ENCODE measurements at regions not wholly inside any gene's neighbourhood (a gene's known extent, or its start where the extent isn't known, plus 50 kb on each side); places are given as distances from the start of the nearest gene placed in this dataset.

DNA sequence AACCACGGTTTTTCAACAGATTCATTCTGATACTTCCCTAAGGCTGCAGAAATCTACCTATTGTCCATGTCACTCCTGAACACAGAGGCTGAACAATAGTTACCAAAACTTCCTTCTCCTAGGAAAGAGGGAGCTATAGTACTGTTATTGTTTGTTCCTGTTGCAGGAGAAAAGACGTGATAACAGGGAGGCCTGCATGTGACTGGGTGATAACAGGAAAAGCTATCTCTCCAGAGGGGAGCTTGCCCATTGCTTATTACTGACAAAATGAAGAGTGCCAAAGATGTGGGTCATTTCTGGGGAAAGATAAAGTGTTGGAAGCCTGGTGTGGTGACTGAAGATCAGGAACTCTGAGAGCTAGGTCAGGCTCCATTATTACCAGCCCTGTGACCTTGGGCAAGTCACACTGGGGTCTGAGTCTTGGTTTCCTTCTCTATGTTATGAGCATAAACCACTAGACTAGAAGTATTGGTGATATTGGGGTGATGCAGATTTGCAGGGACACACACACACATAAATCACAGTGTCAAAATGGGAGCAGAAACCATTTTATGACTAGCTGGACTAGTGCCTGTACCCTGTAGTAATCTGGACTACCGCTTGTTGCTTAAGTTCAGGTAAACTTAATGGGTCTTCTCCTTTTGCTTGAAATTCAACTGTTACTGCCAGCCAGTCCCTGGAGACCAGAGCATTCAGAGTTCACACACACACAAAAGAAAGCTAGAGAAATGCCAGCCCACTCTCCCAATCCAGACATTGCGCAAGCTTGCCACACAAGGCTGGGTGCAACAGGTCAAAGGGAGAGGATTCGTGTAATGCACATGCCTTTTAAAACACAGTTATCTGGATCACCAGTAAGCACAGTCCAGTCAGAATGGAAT lies 136.0 kb upstream of the CNR1 start:
- Mint-ChIP-seq H3K4me1 (peaks cover 9% of the 10 kb centered on the region), H3K27ac (no peak overlapping the region)

DNA sequence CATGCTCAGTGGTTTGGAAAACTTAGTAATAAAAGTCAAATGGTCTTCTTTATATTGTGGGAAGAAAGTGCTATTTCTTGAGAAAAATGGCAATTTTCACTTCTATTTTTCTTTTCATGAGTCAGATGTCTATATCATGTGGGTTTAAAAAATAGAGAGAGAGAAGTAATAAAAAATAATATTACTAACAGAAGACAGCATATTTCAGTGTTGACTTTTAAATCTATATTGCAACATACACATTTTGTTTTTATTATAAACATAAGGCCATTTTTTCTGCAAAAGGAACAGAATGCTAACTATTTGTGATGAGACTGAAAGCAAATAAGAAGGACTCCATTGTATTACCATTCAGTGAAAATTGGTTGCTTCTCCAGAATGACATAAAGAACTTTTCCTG lies 135.1 kb upstream of the CNR1 start:
- Histone ChIP-seq H3K4me2 (no peak overlapping the region), H3K27me3 (no peaks in the 10 kb centered on the region), H3K9ac (no peak overlapping the region), H2AFZ (replicated peaks) (no peak overlapping the region), H3K4me3 (no peak overlapping the region), H3K9me3 (ENCODE audit: low read depth) (no peaks in the 10 kb centered on the region), H3K79me2 (ENCODE audit: low read depth) (no peaks in the 10 kb centered on the region), H3F3A (ENCODE audit: low read depth) (no peaks in the 10 kb centered on the region), H3K36me3 (peaks cover 6% of the 10 kb centered on the region), H3K4me1 (peaks cover 15% of the 10 kb centered on the region), H3K27ac (no peak overlapping the region), H4K20me1 (ENCODE audit: low read depth) (no peaks in the 10 kb centered on the region)
- Mint-ChIP-seq H3K9me3 (no peaks in the 10 kb centered on the region), H3K4me3 (no peak overlapping the region), H3K4me1 (peaks cover 14% of the 10 kb centered on the region), H3K27me3 (ENCODE audit: insufficient read depth, low read depth) (no peaks in the 10 kb centered on the region), H3K36me3 (no peaks in the 10 kb centered on the region), H3K27ac (no peak overlapping the region)
- DNase-seq (ENCODE audit: low spot score), result no peak
- TF ChIP-seq EZH2 (IDR thresholded peaks at IDR 0.05) (no peak), EZH2phosphoT487 (IDR thresholded peaks at IDR 0.05) (no peak)
- TF ChIP-seq, protein P1, sequence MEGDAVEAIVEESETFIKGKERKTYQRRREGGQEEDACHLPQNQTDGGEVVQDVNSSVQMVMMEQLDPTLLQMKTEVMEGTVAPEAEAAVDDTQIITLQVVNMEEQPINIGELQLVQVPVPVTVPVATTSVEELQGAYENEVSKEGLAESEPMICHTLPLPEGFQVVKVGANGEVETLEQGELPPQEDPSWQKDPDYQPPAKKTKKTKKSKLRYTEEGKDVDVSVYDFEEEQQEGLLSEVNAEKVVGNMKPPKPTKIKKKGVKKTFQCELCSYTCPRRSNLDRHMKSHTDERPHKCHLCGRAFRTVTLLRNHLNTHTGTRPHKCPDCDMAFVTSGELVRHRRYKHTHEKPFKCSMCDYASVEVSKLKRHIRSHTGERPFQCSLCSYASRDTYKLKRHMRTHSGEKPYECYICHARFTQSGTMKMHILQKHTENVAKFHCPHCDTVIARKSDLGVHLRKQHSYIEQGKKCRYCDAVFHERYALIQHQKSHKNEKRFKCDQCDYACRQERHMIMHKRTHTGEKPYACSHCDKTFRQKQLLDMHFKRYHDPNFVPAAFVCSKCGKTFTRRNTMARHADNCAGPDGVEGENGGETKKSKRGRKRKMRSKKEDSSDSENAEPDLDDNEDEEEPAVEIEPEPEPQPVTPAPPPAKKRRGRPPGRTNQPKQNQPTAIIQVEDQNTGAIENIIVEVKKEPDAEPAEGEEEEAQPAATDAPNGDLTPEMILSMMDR (IDR thresholded peaks at IDR 0.05), result no peak

More for the DNA sequence above, 136.0 kb upstream of the CNR1 start:
- Mint-ChIP-seq H3K9me3 (no peaks in the 10 kb centered on the region), H3K27me3 (ENCODE audit: insufficient read depth, low read depth) (no peaks in the 10 kb centered on the region), H3K36me3 (no peaks in the 10 kb centered on the region), H3K4me3 (no peak overlapping the region)
- no peaks in the 10 kb centered on the region for H3K27me3 ChIP-seq
- H3K27ac ChIP-seq, result no peak overlapping the region
- no peaks in the 10 kb centered on the region for H3F3A ChIP-seq (ENCODE audit: low read depth)
- H3K9ac ChIP-seq, result no peak overlapping the region
- peaks cover 6% of the 10 kb centered on the region for H3K4me1 ChIP-seq
- no peaks in the 10 kb centered on the region for H4K20me1 ChIP-seq (ENCODE audit: low read depth)
- H3K4me2 ChIP-seq, result no peak overlapping the region
- peaks cover 6% of the 10 kb centered on the region for H3K36me3 ChIP-seq
- H3K4me3 ChIP-seq, result no peak overlapping the region
- H3K79me2 ChIP-seq (ENCODE audit: low read depth), result no peaks in the 10 kb centered on the region
- peak overlapping the region; percentile 34 for H2AFZ ChIP-seq (replicated peaks)
- DNase-seq (ENCODE audit: low spot score), result no peak
- H3K9me3 ChIP-seq (ENCODE audit: low read depth), result no peaks in the 10 kb centered on the region
- TF ChIP-seq EZH2 (IDR thresholded peaks at IDR 0.05) (no peak), EZH2phosphoT487 (IDR thresholded peaks at IDR 0.05) (no peak)
- TF ChIP-seq, protein P1 (IDR thresholded peaks at IDR 0.05), result no peak

DNA sequence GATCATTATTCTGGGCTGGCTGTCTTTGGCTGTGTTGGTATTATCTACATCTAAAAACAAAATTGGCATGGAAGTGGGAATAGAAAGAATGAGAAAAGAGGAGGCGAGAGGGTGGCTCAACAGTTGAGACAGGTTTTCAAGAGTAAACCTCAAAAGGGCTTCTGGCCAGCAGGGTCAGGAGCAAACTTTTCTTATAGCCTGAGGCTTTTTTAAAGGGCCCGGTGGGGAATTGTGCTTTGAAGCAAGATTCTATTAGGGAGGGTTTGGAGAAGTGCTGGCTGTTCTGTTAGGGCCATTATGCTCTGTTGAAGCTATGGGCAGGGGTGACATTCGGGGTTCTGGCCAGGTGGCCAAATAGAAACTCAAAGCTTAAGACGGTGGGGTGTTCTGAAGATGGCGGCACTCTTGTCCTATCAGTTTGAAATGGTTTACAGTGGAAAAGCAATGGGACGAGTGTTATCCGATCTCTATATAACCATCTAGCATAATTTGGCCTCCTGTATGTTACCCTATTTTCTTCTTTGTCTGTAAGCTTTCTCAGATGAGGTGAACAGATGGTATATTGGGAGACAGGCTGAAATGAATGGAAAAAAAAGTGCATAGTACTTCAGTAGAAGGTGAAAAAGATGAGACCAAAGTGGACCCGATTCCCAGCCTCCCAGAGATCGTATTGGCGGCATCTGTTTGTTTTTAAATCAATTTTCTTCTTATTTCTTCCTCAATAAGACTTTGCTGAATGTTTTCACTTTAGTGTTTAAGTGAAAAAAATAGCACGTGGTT lies 132.1 kb upstream of the CNR1 start:
- Histone ChIP-seq H3K27ac (no peak overlapping the region), H3F3A (ENCODE audit: low read depth) (no peaks in the 10 kb centered on the region), H3K36me3 (no peaks in the 10 kb centered on the region), H2AFZ (replicated peaks) (no peak overlapping the region), H4K20me1 (ENCODE audit: low read depth) (no peaks in the 10 kb centered on the region), H3K4me1 (peaks cover 21% of the 10 kb centered on the region), H3K9me3 (ENCODE audit: low read depth) (no peaks in the 10 kb centered on the region), H3K4me2 (no peak overlapping the region), H3K27me3 (no peaks in the 10 kb centered on the region), H3K9ac (no peak overlapping the region), H3K79me2 (ENCODE audit: low read depth) (no peaks in the 10 kb centered on the region), H3K4me3 (no peak overlapping the region)
- no peak overlapping the region for H3K4me3 Mint-ChIP-seq
- no peak for DNase-seq (ENCODE audit: low spot score)
- no peaks in the 10 kb centered on the region for H3K36me3 Mint-ChIP-seq
- H3K27me3 Mint-ChIP-seq (ENCODE audit: insufficient read depth, low read depth), result peaks cover 2% of the 10 kb centered on the region
- TF ChIP-seq, protein P1 (IDR thresholded peaks at IDR 0.05), result no peak
- TF ChIP-seq EZH2phosphoT487 (IDR thresholded peaks at IDR 0.05) (no peak), EZH2 (IDR thresholded peaks at IDR 0.05) (no peak)
- H3K4me1 Mint-ChIP-seq, result peaks cover 16% of the 10 kb centered on the region
- no peaks in the 10 kb centered on the region for H3K9me3 Mint-ChIP-seq
- no peak overlapping the region for H3K27ac Mint-ChIP-seq

Measured in neural progenitor cell (in vitro differentiated cells).